GM13976 (cell line): ENCODE measurements at regions not wholly inside any gene's neighbourhood (a gene's known extent, or its start where the extent isn't known, plus 50 kb on each side); places are given as distances from the start of the nearest gene placed in this dataset.

ENCODE experiments used
- DNase-seq: peaks from one replicate; pipeline ENCODE4 v3.0.0; 2012; ENCODE audit warnings: low spot score
- in situ Hi-C: fragments of 300-500 bp; cut with MboI; formaldehyde crosslinking; loops from one replicate; pipeline ENCODE4 v1.12.0; 2022; ENCODE audit warnings: low sequenced_read_pairs, mixed read lengths, inconsistent platforms; ENCODE audit not compliant: unreplicated experiment
- TF ChIP-seq, protein P1 (sequence below): IDR thresholded peaks from 2 replicates; pipeline ENCODE4 v1.5.1; 2012; ENCODE audit warnings: borderline replicate concordance, mild to moderate bottlenecking; ENCODE audit not compliant: insufficient read depth; ENCODE audit errors: extremely low read depth, missing control alignments, control extremely low read depth

GRCh38 chr2:83305758-83306378 lies 1153.2 kb downstream of the SUCLG1 start:
- DNase-seq, result no peak
- TF ChIP-seq, protein P1, sequence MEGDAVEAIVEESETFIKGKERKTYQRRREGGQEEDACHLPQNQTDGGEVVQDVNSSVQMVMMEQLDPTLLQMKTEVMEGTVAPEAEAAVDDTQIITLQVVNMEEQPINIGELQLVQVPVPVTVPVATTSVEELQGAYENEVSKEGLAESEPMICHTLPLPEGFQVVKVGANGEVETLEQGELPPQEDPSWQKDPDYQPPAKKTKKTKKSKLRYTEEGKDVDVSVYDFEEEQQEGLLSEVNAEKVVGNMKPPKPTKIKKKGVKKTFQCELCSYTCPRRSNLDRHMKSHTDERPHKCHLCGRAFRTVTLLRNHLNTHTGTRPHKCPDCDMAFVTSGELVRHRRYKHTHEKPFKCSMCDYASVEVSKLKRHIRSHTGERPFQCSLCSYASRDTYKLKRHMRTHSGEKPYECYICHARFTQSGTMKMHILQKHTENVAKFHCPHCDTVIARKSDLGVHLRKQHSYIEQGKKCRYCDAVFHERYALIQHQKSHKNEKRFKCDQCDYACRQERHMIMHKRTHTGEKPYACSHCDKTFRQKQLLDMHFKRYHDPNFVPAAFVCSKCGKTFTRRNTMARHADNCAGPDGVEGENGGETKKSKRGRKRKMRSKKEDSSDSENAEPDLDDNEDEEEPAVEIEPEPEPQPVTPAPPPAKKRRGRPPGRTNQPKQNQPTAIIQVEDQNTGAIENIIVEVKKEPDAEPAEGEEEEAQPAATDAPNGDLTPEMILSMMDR, result no peak
- in situ Hi-C loops, result no loop called here

GRCh38 chr2:83291083-83291482 lies 1168.0 kb downstream of the SUCLG1 start:
- TF ChIP-seq, protein P1, result no peak
- no peak for DNase-seq
- in situ Hi-C loops, result no loop called here

- TF ChIP-seq, protein P1, result no peak
- no peak for DNase-seq
- in situ Hi-C loops, result no loop called here
Observed at GRCh38 chr2:83282841-83283240, 1176.2 kb downstream of the SUCLG1 start.

DNA sequence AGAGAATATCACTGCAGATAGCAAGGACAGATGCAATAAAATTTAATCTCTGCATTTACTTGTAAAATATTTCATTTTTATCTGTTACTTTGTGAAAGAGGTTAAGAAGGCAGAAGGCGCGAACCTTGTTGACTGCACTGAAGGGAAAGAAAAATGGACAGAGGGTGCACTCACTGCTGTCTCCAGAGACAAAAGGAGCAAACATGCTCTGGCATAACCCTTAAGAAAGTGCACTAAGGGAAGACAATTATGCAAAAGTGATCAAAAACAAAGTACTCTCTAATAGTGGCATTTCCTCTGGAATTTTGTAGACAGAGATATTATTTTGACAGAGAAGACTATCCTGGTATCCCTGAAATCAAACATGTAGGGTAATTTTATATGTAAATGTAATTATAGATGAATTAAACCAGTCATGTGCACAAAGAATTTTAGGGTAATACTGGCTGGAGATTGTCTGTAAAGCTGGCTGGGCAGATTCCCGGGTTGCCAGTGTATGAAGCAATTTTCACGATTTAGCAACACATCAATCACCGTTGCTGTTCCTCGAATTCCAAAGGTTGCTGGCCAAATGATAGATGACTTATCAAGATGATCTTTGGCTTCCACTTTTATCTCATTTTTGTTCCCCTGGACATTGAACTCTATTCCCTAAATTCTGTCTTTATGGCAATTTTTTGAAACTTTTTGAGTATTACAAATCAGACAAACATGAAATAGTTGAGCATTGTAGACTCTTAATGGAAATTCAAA lies 1176.9 kb downstream of the SUCLG1 start:
- DNase-seq, result no peak
- in situ Hi-C loops, result no loop called here
- TF ChIP-seq, protein P1, result no peak

GRCh38 chr2:83280391-83280790 lies 1178.7 kb downstream of the SUCLG1 start:
- TF ChIP-seq, protein P1, result no peak
- in situ Hi-C loops, result no loop called here
- DNase-seq, result no peak

DNA sequence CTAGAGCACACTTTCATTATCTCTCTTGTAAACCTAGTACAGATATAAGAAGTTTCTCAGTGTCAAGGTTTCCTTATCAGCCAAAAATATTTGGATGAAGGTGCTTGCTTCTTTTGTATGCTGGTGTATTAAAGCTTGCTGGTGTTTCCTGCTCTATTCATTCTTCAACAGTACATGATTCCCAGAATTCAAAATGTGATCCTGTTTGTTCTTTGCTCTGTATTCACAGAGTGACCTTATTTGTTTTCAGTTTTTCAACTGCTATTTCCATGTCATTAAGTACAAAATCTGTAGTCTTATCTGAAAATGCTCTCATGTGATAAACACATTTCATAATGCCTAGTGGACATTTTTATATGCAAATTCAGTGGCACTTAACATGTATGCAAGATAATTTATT lies 1185.8 kb downstream of the SUCLG1 start:
- TF ChIP-seq, protein P1, result no peak
- in situ Hi-C loops, result no loop called here
- no peak for DNase-seq
